ENCODE measurements at regions not wholly inside any gene's neighbourhood (a gene's known extent, or its start where the extent isn't known, plus 50 kb on each side); places are given as distances from the start of the nearest gene placed in this dataset.
"Not testable (repeated sequence)": the region's sequence is repeated elsewhere in the genome, so short reads cannot be mapped to it uniquely, and the experiment has no call there.

GRCh38 chr7:149995369-149996026 is 121.7 kb downstream of the ATP6V0E2 start:
- DNase-seq: not testable (repeated sequence)

- not testable (repeated sequence) for DNase-seq
Measured at GRCh38 chr7:150000780-150001599, 127.2 kb downstream of the ATP6V0E2 start.

- no peak for DNase-seq
Measured at GRCh38 chr7:150003304-150003810, 129.6 kb downstream of the ATP6V0E2 start.

GRCh38 chr7:150003973-150004372 is 130.2 kb downstream of the ATP6V0E2 start:
- not testable (repeated sequence) for DNase-seq

GRCh38 chr7:150004843-150005242 is 131.1 kb downstream of the ATP6V0E2 start:
- DNase-seq: not testable (repeated sequence)

- not testable (repeated sequence) for DNase-seq
Measured at GRCh38 chr7:150009620-150010303, 136.0 kb downstream of the ATP6V0E2 start.

GRCh38 chr7:150016651-150017189 is 143.0 kb downstream of the ATP6V0E2 start:
- DNase-seq: not testable (repeated sequence)

GRCh38 chr7:150020210-150020609 is 146.4 kb downstream of the ATP6V0E2 start:
- not testable (repeated sequence) for DNase-seq

GRCh38 chr7:150024550-150025490 is 151.1 kb downstream of the ATP6V0E2 start:
- DNase-seq: not testable (repeated sequence)

GRCh38 chr7:150025802-150026201 is 152.0 kb downstream of the ATP6V0E2 start:
- DNase-seq: not testable (repeated sequence)

GRCh38 chr7:150028344-150029012 is 154.7 kb downstream of the ATP6V0E2 start:
- not testable (repeated sequence) for DNase-seq

- DNase-seq: not testable (repeated sequence)
Measured at GRCh38 chr7:150029013-150029389, 155.2 kb downstream of the ATP6V0E2 start.

GRCh38 chr7:150031733-150032132 is 158.0 kb downstream of the ATP6V0E2 start:
- not testable (repeated sequence) for DNase-seq

- DNase-seq: not testable (repeated sequence)
Measured at GRCh38 chr7:150033711-150034110, 159.9 kb downstream of the ATP6V0E2 start.

- DNase-seq: not testable (repeated sequence)
Measured at GRCh38 chr7:150035769-150036168, 162.0 kb downstream of the ATP6V0E2 start.

GRCh38 chr7:150039061-150039460 is 165.3 kb downstream of the ATP6V0E2 start:
- not testable (repeated sequence) for DNase-seq

- not testable (repeated sequence) for DNase-seq
Measured at GRCh38 chr7:150042281-150042680, 168.5 kb downstream of the ATP6V0E2 start.

- DNase-seq: not testable (repeated sequence)
Measured at GRCh38 chr7:150044771-150045170, 171.0 kb downstream of the ATP6V0E2 start.

GRCh38 chr7:150045596-150045995 is 171.8 kb downstream of the ATP6V0E2 start:
- DNase-seq: not testable (repeated sequence)

GRCh38 chr7:150046290-150047194 is 172.8 kb downstream of the ATP6V0E2 start:
- not testable (repeated sequence) for DNase-seq
